ENCODE measurements at regions not wholly inside any gene's neighbourhood (a gene's known extent, or its start where the extent isn't known, plus 50 kb on each side); places are given as distances from the start of the nearest gene placed in this dataset.

DNA sequence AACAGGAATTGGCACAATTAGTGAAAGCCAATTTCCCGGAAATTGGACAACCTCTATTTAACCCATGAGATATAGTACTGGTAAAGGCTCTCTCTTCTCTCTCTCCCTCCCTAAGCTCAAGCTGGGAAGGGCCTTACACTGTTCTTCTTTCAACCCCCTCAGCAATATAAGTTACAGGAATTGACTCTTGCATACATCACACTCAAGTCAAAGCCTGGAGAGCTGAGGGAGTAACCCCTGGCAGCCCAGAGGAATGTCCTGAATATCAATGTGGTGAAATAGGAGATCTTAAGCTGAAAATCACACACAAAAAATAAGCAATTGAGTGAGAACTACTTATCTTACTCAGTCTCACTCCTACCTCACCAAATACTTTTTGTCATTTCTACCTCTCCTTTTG lies 186.9 kb upstream of the SPOCK3 start:
- TF ChIP-seq SUZ12 (IDR thresholded peaks at IDR 0.05; ENCODE audit: extremely low read depth, insufficient read depth, insufficient read length) (no peak), ZNF274 (IDR thresholded peaks at IDR 0.05; ENCODE audit: low read depth, low read length) (no peak), YY1 (IDR thresholded peaks at IDR 0.05; ENCODE audit: insufficient read depth, insufficient read length) (no peak)
